Panc1 (cell line): ENCODE measurements at regions not wholly inside any gene's neighbourhood (a gene's known extent, or its start where the extent isn't known, plus 50 kb on each side); places are given as distances from the start of the nearest gene placed in this dataset.

ENCODE experiments used
- CTCF ChIP-seq: fragments of 450-650 bp; IDR thresholded peaks from 2 replicates; pipeline ENCODE4 v1.5.1; 2017; ENCODE audit warnings: mild to moderate bottlenecking
- POLR2AphosphoS5 ChIP-seq: IDR thresholded peaks from 2 replicates; pipeline ENCODE4 v1.6.1; 2012; ENCODE audit warnings: mild to moderate bottlenecking, low read depth, low read length, moderate library complexity
- REST ChIP-seq, 2 experiments: IDR thresholded peaks; 2 replicates each; pipeline ENCODE4 v1.6.1; 2011 to 2012; ENCODE audit warnings: low read depth in 2 of 2, control low read depth in 1 of 2, low read length in 1 of 2, mild to moderate bottlenecking in 1 of 2, moderate library complexity in 1 of 2; ENCODE audit not compliant: insufficient read depth in 1 of 2
- SIN3A ChIP-seq: IDR thresholded peaks from 2 replicates; pipeline ENCODE4 v1.6.1; 2012; ENCODE audit warnings: low read depth, mild to moderate bottlenecking, low read length, moderate library complexity, borderline replicate concordance; ENCODE audit not compliant: insufficient read depth
- TCF7L2 ChIP-seq: IDR thresholded peaks from 2 replicates; pipeline ENCODE4 v1.6.1; 2011; ENCODE audit warnings: mild to moderate bottlenecking, low read depth, low read length, inconsistent platforms

- TF ChIP-seq CTCF: no peak
- TF ChIP-seq POLR2AphosphoS5: no peak
- TF ChIP-seq REST (IDR thresholded peaks at IDR 0.05; ENCODE audit: insufficient read depth in 1 of 2, low read depth in 2 of 2, low read length in 1 of 2): no peak
- TF ChIP-seq SIN3A: no peak
- TF ChIP-seq TCF7L2: no peak
These were observed 167.3 kb upstream of the PGR start for GRCh38 chr11:101296896-101297295.
